ENCODE measurements at regions not wholly inside any gene's neighbourhood (a gene's known extent, or its start where the extent isn't known, plus 50 kb on each side); places are given as distances from the start of the nearest gene placed in this dataset.

GRCh38 chr4:20403290-20403689 lies 151.6 kb downstream of the SLIT2 start:
- H3K4me3 ChIP-seq: no peak overlapping the region
- no peak for FAIRE-seq

More at GRCh38 chr4:20403290-20403689, 151.6 kb downstream of the SLIT2 start:
- Histone ChIP-seq H3K79me2 (ENCODE audit: control insufficient read depth, insufficient read depth, low read length) (no peaks in the 10 kb centered on the region), H3K4me1 (replicated peaks in 1 of 2; ENCODE audit: control insufficient read depth in 2 of 2, insufficient read depth in 2 of 2, low read length in 2 of 2) (no peaks in the 10 kb centered on the region), H3K9ac (ENCODE audit: insufficient read depth in 1 of 2, low read depth in 2 of 2, low read length in 2 of 2) (no peak overlapping the region), H3K9me3 (replicated peaks; ENCODE audit: control insufficient read depth, insufficient read depth, low read depth, low read length) (no peaks in the 10 kb centered on the region; the same call in 1 of the 2 replicates), H3K36me3 (ENCODE audit: control insufficient read depth, insufficient read depth, low read length) (no peaks in the 10 kb centered on the region), H3K9me1 (ENCODE audit: control insufficient read depth, insufficient read depth, low read length) (no peaks in the 10 kb centered on the region), H2AFZ (ENCODE audit: low read depth, low read length) (no peak overlapping the region), H3K27ac (ENCODE audit: extremely low read depth, low read depth, low read length) (no peak overlapping the region), H4K20me1 (replicated peaks; ENCODE audit: control insufficient read depth, insufficient read depth, low read length) (no peaks in the 10 kb centered on the region), H3K27me3 (ENCODE audit: control insufficient read depth in 2 of 2, insufficient read depth in 2 of 2, low read length in 2 of 2) (no peaks in the 10 kb centered on the region), H3K4me2 (ENCODE audit: insufficient read depth, low read length) (no peak overlapping the region)
- TF ChIP-seq ZNF780A (CRISPR knock-in tag; IDR thresholded peaks at IDR 0.05): no peak
- TF ChIP-seq BRF1 (IDR thresholded peaks at IDR 0.05; ENCODE audit: borderline replicate concordance, extremely low read depth, insufficient read length): no peak
- TF ChIP-seq AFF1 (IDR thresholded peaks at IDR 0.05; ENCODE audit: low read depth in 1 of 2, partially characterized antibody in 2 of 2): no peak
- no peak for TF ChIP-seq TEAD2 (tag; IDR thresholded peaks at IDR 0.05)
- no peak for TF ChIP-seq MCM3 (IDR thresholded peaks at IDR 0.05)
- TF ChIP-seq KDM2B (CRISPR knock-in tag; IDR thresholded peaks at IDR 0.05): no peak
- TF ChIP-seq FIP1L1 (IDR thresholded peaks at IDR 0.05; ENCODE audit: low read depth, low read length, poor library complexity, severe bottlenecking): no peak
- no peak for TF ChIP-seq THAP7 (CRISPR knock-in tag; IDR thresholded peaks at IDR 0.05)
- in situ Hi-C loops (cut with MboI): loop anchor here (25.0 kb wide), 1 partner anchor 1359 kb away; no protein-coding TSS in a partner anchor
- ChIA-PET CTCF (ENCODE audit: low intra/inter-chr PET ratio) (no interaction called here), POLR2A (no interaction called here)
- DNase-seq (ENCODE audit: extremely low read depth in 1 of 4, low spot score in 3 of 4): no peak
- 0% methylated on average over 2 of the region's 2 CpGs for WGBS (ENCODE audit: insufficient coverage, low coverage, missing lambda C conversion rate)
- no TSS peak for BruUV-seq (replicated peaks)
- intact Hi-C loops (cut with micrococcal nuclease): no loop called here
- ATAC-seq: no peak
